ENCODE measurements at regions not wholly inside any gene's neighbourhood (a gene's known extent, or its start where the extent isn't known, plus 50 kb on each side); places are given as distances from the start of the nearest gene placed in this dataset.
"Not testable (repeated sequence)": the region's sequence is repeated elsewhere in the genome, so short reads cannot be mapped to it uniquely, and the experiment has no call there.

DNA sequence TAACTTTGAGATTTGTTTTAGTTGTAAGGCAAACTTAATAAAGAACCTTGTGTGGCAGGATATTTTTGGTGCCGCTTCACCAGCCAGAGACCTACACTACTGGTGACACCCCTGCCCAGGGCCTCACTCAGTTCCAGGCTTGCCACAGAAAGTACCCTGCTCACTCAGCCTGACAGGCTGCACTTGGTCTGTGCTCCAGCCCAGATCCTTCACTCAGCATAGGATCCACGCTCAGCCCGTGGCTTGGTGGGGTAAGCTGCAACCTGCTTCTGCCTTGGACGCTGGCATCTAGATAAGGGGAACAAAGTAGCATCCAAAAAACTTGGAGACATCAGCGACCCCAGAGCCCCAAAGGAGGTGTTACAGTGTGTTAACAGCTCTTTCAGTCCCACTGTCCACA is 825.5 kb downstream of the EPHA3 start:
- DNase-seq (ENCODE audit: low read depth, low spot score) = no peak
- Mint-ChIP-seq H3K27me3 (ENCODE audit: low read depth) (no peaks in the 10 kb centered on the region), H3K27ac (ENCODE audit: unreplicated experiment) (no peak overlapping the region), H3K4me3 (no peak overlapping the region), H3K9me3 (no peaks in the 10 kb centered on the region), H3K4me1 (no peaks in the 10 kb centered on the region), H3K36me3 (ENCODE audit: low read depth) (no peaks in the 10 kb centered on the region)
- TF ChIP-seq, protein P1, sequence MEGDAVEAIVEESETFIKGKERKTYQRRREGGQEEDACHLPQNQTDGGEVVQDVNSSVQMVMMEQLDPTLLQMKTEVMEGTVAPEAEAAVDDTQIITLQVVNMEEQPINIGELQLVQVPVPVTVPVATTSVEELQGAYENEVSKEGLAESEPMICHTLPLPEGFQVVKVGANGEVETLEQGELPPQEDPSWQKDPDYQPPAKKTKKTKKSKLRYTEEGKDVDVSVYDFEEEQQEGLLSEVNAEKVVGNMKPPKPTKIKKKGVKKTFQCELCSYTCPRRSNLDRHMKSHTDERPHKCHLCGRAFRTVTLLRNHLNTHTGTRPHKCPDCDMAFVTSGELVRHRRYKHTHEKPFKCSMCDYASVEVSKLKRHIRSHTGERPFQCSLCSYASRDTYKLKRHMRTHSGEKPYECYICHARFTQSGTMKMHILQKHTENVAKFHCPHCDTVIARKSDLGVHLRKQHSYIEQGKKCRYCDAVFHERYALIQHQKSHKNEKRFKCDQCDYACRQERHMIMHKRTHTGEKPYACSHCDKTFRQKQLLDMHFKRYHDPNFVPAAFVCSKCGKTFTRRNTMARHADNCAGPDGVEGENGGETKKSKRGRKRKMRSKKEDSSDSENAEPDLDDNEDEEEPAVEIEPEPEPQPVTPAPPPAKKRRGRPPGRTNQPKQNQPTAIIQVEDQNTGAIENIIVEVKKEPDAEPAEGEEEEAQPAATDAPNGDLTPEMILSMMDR (conservative IDR thresholded peaks at IDR 0.05) = no peak

DNA sequence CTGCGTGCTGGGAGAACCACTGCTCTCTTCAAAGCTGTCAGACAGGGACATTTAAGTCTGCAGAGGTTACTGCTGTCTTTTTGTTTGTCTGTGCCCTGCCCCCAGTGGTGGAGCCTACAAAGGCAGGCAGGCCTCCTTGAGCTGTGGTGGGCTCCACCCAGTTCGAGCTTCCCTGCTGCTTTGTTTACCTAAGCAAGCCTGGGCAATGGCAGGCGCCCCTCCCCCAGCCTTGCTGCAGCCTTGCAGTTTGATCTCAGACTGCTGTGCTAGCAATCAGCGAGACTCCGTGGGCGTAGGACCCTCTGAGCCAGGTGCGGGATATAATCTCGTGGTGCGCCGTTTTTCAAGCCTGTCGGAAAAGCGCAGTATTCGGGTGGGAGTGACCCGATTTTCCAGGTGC is 837.0 kb downstream of the EPHA3 start:
- peak overlapping the region; percentile 19 for H3K27ac Mint-ChIP-seq (ENCODE audit: unreplicated experiment)
- not testable (repeated sequence) for H3K9me3 Mint-ChIP-seq; H3K4me1 Mint-ChIP-seq; DNase-seq (ENCODE audit: low read depth, low spot score); H3K36me3 Mint-ChIP-seq (ENCODE audit: low read depth); H3K4me3 Mint-ChIP-seq; H3K27me3 Mint-ChIP-seq (ENCODE audit: low read depth)

DNA sequence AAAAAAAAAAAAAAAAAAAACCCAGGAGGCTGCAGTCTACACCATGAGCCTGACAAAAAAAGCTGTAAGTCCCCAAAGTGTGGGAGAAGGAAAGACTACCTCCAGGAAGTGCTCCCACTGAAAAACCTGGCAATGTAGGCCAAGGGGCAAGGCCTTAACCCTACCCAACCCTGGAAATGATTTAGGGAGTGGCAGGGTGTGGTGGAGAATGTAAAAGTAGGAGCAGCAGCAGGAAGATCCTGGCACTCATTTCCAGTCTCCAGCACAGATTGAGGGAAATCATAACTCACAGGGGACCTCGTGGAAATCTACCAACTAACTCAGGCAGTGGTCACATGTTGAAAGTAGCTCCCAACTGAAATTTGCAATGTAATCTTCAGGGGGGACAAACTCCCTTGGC is 839.5 kb downstream of the EPHA3 start:
- Mint-ChIP-seq H3K9me3 (peaks cover 4% of the 10 kb centered on the region), H3K27me3 (ENCODE audit: low read depth) (no peaks in the 10 kb centered on the region), H3K4me1 (peaks cover 6% of the 10 kb centered on the region), H3K36me3 (ENCODE audit: low read depth) (peaks cover 2% of the 10 kb centered on the region), H3K4me3 (no peak overlapping the region), H3K27ac (ENCODE audit: unreplicated experiment) (peak overlapping the region; percentile 84)
- DNase-seq (ENCODE audit: low read depth, low spot score) = no peak
- TF ChIP-seq, protein P1 (conservative IDR thresholded peaks at IDR 0.05) = no peak

DNA sequence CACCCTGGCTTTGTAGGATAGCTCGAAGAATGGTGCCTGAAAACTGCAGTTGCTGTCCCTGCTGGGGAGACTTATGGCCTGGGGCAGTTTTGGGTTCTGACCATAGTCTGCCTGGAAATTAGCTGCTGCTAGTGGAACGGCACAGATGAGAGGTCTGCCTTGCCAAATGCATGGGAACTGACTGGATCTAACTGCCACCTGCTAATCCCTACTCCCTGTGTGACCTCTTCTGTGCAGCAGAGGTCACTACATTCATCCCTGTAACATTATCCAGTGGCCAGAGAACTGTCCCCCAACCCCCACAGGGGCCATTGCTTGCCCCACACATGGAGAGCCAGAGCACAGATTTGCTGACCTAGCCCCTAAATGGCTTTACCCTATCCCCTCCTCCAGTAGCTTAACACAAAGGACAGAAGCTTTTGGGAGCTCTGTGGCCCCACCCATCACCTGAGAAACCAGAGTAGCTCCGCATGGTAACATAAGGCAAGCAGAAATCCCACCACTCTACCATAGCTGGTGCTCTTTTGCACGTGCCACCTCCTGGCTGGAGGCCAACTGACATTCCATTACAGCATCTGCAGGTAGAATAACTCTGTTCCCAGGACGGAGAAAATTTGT is 840.0 kb downstream of the EPHA3 start:
- peaks cover 6% of the 10 kb centered on the region for H3K4me1 Mint-ChIP-seq
- H3K27me3 Mint-ChIP-seq (ENCODE audit: low read depth) = no peaks in the 10 kb centered on the region
- DNase-seq (ENCODE audit: low read depth, low spot score) = no peak

DNA sequence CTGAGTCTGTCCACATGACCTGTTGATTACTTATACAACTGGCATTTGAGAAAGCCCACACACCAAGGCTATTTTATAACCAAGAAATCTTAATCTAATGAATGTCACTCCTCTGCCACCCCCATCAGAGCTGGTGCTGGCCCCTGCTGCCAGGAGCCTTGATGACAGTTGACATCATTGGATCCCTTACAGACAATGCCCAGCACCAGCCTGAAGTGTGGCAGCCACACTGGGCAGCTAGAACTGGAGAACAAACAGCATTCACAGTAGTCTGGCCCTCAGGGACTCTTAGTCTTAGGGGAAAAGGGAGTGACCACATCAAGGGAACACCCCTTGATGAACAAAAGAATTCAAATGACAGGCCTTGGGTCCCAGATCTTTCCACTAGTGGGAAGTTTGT is 840.6 kb downstream of the EPHA3 start:
- H3K4me3 Mint-ChIP-seq = no peak overlapping the region
- no peaks in the 10 kb centered on the region for H3K27me3 Mint-ChIP-seq (ENCODE audit: low read depth)
- peaks cover 6% of the 10 kb centered on the region for H3K4me1 Mint-ChIP-seq
- DNase-seq (ENCODE audit: low read depth, low spot score) = no peak
- TF ChIP-seq, protein P1 (conservative IDR thresholded peaks at IDR 0.05) = no peak
- H3K9me3 Mint-ChIP-seq = no peaks in the 10 kb centered on the region
- H3K27ac Mint-ChIP-seq (ENCODE audit: unreplicated experiment) = no peak overlapping the region
- no peaks in the 10 kb centered on the region for H3K36me3 Mint-ChIP-seq (ENCODE audit: low read depth)

More for the DNA sequence above, 840.0 kb downstream of the EPHA3 start:
- no peak overlapping the region for H3K4me3 Mint-ChIP-seq
- H3K9me3 Mint-ChIP-seq = no peaks in the 10 kb centered on the region
- peak overlapping the region; percentile 57 for H3K27ac Mint-ChIP-seq (ENCODE audit: unreplicated experiment)
- no peaks in the 10 kb centered on the region for H3K36me3 Mint-ChIP-seq (ENCODE audit: low read depth)
- TF ChIP-seq, protein P1 (conservative IDR thresholded peaks at IDR 0.05) = no peak

DNA sequence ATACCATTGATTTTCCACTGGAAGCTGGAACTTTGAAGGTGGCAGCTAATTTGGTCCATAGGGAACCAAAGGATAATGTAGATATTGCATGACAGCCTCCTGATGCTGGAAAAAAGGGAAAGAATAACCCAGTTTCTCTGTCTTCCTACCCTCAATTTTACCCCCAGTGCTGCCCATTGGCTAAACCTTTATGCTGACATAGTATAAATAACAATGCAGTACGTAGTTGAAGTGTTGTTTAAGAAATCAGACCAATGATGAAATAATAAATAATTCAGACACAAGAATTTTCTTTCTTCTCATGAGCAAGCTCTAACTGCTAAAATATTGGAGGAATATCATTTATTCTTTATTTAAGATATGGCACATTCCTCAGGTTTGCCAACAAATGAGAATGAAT is 843.4 kb downstream of the EPHA3 start:
- no peak overlapping the region for H3K4me3 Mint-ChIP-seq
- no peak overlapping the region for H3K27ac Mint-ChIP-seq (ENCODE audit: unreplicated experiment)
- TF ChIP-seq, protein P1 (conservative IDR thresholded peaks at IDR 0.05) = no peak
- H3K36me3 Mint-ChIP-seq (ENCODE audit: low read depth) = no peaks in the 10 kb centered on the region
- peaks cover 1% of the 10 kb centered on the region for H3K9me3 Mint-ChIP-seq
- no peak for DNase-seq (ENCODE audit: low read depth, low spot score)
- H3K27me3 Mint-ChIP-seq (ENCODE audit: low read depth) = no peaks in the 10 kb centered on the region
- peaks cover 6% of the 10 kb centered on the region for H3K4me1 Mint-ChIP-seq
